Transverse colon (tissue), 4 donors: ENCODE measurements at regions not wholly inside any gene's neighbourhood (a gene's known extent, or its start where the extent isn't known, plus 50 kb on each side); places are given as distances from the start of the nearest gene placed in this dataset.

ENCODE experiments used
- POLR2A ChIP-seq: fragments of 450-650 bp; IDR thresholded peaks from one replicate; pipeline ENCODE4 v1.6.1; 2016; ENCODE audit warnings: antibody characterized with exemption, mild to moderate bottlenecking, moderate library complexity
- POLR2AphosphoS5 ChIP-seq, 3 donors: sonication (generic); formaldehyde crosslinking; IDR thresholded peaks; one replicate each; pipeline ENCODE4 v1.6.1; 2016; ENCODE audit warnings: antibody characterized with exemption in 3 of 3
- TF ChIP-seq, protein P1 (sequence below), 5 experiments: fragments of 200-600 bp in 3 of 5; fragments of 450-650 bp in 2 of 5; sonication (generic) in 3 of 5; IDR thresholded peaks; 1 replicate in 2 of 5; 2 replicates in 3 of 5; pipeline ENCODE4 v1.5.1; 2016 to 2017; ENCODE audit warnings: antibody characterized with exemption in 5 of 5, inconsistent platforms in 3 of 5, mild to moderate bottlenecking in 2 of 5, moderate library complexity in 1 of 5

DNA sequence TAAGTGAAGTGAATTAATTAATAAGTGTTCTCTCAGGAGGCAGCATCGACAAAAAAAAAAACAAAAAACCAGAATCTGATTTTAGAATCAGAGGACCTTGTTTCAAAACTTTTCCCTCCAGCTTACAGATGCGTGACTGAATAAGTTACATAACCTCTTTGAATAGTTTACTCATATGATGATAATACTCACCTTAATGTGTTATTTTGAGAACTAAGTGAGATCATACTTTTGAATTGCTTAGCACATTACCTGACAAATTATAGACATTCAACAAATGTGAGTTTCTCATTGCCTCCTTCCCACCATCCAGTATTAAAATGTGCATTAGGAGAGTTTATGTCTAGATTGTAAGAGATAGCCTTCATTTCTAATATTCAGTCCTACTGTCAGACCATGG, 94.0 kb downstream of the SOX2 start:
- TF ChIP-seq, protein P1, sequence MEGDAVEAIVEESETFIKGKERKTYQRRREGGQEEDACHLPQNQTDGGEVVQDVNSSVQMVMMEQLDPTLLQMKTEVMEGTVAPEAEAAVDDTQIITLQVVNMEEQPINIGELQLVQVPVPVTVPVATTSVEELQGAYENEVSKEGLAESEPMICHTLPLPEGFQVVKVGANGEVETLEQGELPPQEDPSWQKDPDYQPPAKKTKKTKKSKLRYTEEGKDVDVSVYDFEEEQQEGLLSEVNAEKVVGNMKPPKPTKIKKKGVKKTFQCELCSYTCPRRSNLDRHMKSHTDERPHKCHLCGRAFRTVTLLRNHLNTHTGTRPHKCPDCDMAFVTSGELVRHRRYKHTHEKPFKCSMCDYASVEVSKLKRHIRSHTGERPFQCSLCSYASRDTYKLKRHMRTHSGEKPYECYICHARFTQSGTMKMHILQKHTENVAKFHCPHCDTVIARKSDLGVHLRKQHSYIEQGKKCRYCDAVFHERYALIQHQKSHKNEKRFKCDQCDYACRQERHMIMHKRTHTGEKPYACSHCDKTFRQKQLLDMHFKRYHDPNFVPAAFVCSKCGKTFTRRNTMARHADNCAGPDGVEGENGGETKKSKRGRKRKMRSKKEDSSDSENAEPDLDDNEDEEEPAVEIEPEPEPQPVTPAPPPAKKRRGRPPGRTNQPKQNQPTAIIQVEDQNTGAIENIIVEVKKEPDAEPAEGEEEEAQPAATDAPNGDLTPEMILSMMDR (IDR thresholded peaks at IDR 0.05): no peak
- TF ChIP-seq POLR2A (no peak), POLR2AphosphoS5 (IDR thresholded peaks at IDR 0.05) (no peak)
